Naive thymus-derived CD4-positive, alpha-beta T cell (primary cell): ENCODE measurements at regions not wholly inside any gene's neighbourhood (a gene's known extent, or its start where the extent isn't known, plus 50 kb on each side); places are given as distances from the start of the nearest gene placed in this dataset.

Experiments
- ATAC-seq: fragments of 150-1000 bp; cut with Tn5 transposase; 2 replicates; pipeline ENCODE4 v1.10.0; 2021; ENCODE audit warnings: mild to moderate bottlenecking, moderate library complexity
- CTCF ChIA-PET: fragments of 350-600 bp; sonication (Branson Sonifier 250); formaldehyde crosslinking; loops from one replicate; lab custom pipeline; 2021; ENCODE audit warnings: antibody characterized with exemption; lab: Charles Lee
- POLR2A ChIA-PET: fragments of 350-600 bp; sonication (Branson Sonifier 250); formaldehyde crosslinking; loops from one replicate; lab custom pipeline; 2021; ENCODE audit warnings: antibody characterized with exemption, inconsistent platforms; lab: Charles Lee
- DNase-seq, 9 donors: peaks; one replicate each; pipeline versions ENCODE4 v3.0.0 to v3.0.0-alpha.2; 2020 to 2022; ENCODE audit warnings: mixed read lengths in 1 of 9
- H3K27ac ChIP-seq: one replicate; pipeline ENCODE4 v1.7.0; 2013; ENCODE audit warnings: mild to moderate bottlenecking, low read depth, low read length, moderate library complexity
- H3K27me3 ChIP-seq, 2 donors: one replicate each; pipeline ENCODE4 v1.7.0; 2013; ENCODE audit warnings: low read length in 2 of 2, mild to moderate bottlenecking in 2 of 2, moderate library complexity in 2 of 2; ENCODE audit not compliant: control insufficient read depth in 2 of 2, insufficient read depth in 2 of 2
- H3K36me3 ChIP-seq, 3 experiments: 1 replicate in 2 of 3; 2 replicates in 1 of 3; pipeline ENCODE4 v1.7.0; 2013; ENCODE audit warnings: low read length in 3 of 3, mild to moderate bottlenecking in 3 of 3, moderate library complexity in 1 of 3; ENCODE audit not compliant: insufficient read depth in 3 of 3, control insufficient read depth in 2 of 3
- H3K4me1 ChIP-seq, 2 donors: one replicate each; pipeline ENCODE4 v1.7.0; 2013; ENCODE audit warnings: low read length in 2 of 2, mild to moderate bottlenecking in 2 of 2, moderate library complexity in 1 of 2; ENCODE audit not compliant: control insufficient read depth in 2 of 2, insufficient read depth in 2 of 2
- H3K4me3 ChIP-seq: 2 replicates; pipeline ENCODE4 v1.7.0; 2013; ENCODE audit warnings: mild to moderate bottlenecking, low read length
- H3K9me3 ChIP-seq, 3 experiments: 1 replicate in 2 of 3; 2 replicates in 1 of 3; pipeline ENCODE4 v1.7.0; 2013; ENCODE audit warnings: low read length in 3 of 3; ENCODE audit not compliant: control insufficient read depth in 2 of 3
- H3K27ac Mint-ChIP-seq, 9 donors: one replicate each; pipeline ENCODE4 v1.8.0; 2020 to 2022; ENCODE audit warnings: mixed read lengths in 9 of 9, mild to moderate bottlenecking in 8 of 9, moderate library complexity in 5 of 9, inconsistent platforms in 2 of 9
- H3K27me3 Mint-ChIP-seq, 5 donors: one replicate each; pipeline ENCODE4 v1.8.0; 2021 to 2022; ENCODE audit warnings: mixed read lengths in 5 of 5, mild to moderate bottlenecking in 1 of 5
- H3K36me3 Mint-ChIP-seq, 5 donors: one replicate each; pipeline ENCODE4 v1.8.0; 2020 to 2022; ENCODE audit warnings: mixed read lengths in 5 of 5, mild to moderate bottlenecking in 3 of 5, inconsistent platforms in 1 of 5
- H3K4me1 Mint-ChIP-seq, 7 donors: one replicate each; pipeline ENCODE4 v1.8.0; 2020 to 2022; ENCODE audit warnings: mixed read lengths in 7 of 7, mild to moderate bottlenecking in 3 of 7, inconsistent platforms in 1 of 7
- H3K4me3 Mint-ChIP-seq, 10 donors: one replicate each; pipeline ENCODE4 v1.8.0; 2020 to 2022; ENCODE audit warnings: mild to moderate bottlenecking in 10 of 10, mixed read lengths in 10 of 10, moderate library complexity in 6 of 10, inconsistent platforms in 2 of 10
- H3K9me3 Mint-ChIP-seq, 11 donors: one replicate each; pipeline ENCODE4 v1.8.0; 2020 to 2022; ENCODE audit warnings: mixed read lengths in 11 of 11, mild to moderate bottlenecking in 4 of 11, inconsistent platforms in 1 of 11, moderate library complexity in 1 of 11
- intact Hi-C, 2 donors: fragments of 100-400 bp; cut with micrococcal nuclease; formaldehyde crosslinking; loops; one replicate each; pipeline ENCODE4 v1.15.1; 2023

- H3K27me3 Mint-ChIP-seq, result peaks cover 1 to 44% (median 30%) of the 10 kb centered on the region in 5 donors
- H3K9me3 Mint-ChIP-seq, result no peaks in the 10 kb centered on the region
- DNase-seq, result no peak
- H3K27ac Mint-ChIP-seq, result no peak overlapping the region
- POLR2A ChIA-PET, result no interaction called here
- H3K4me1 ChIP-seq, result no peaks in the 10 kb centered on the region
- no peaks in the 10 kb centered on the region for H3K36me3 Mint-ChIP-seq
- no peak for ATAC-seq
- H3K9me3 ChIP-seq, result no peaks in the 10 kb centered on the region
- no peak overlapping the region for H3K4me3 Mint-ChIP-seq
- H3K36me3 ChIP-seq, result no peaks in the 10 kb centered on the region
- H3K4me1 Mint-ChIP-seq, result no peaks in the 10 kb centered on the region
- no peak overlapping the region for H3K4me3 ChIP-seq
- H3K27ac ChIP-seq, result no peak overlapping the region
- CTCF ChIA-PET, result no interaction called here
- no peaks in the 10 kb centered on the region for H3K27me3 ChIP-seq
- intact Hi-C loops, result no loop called here
Measured at GRCh38 chr10:77687621-77688020, 50.0 kb upstream of the KCNMA1 start.
